Stomach smooth muscle (tissue), 2 donors: ENCODE measurements at regions not wholly inside any gene's neighbourhood (a gene's known extent, or its start where the extent isn't known, plus 50 kb on each side); places are given as distances from the start of the nearest gene placed in this dataset.

Source experiments
- H3K27ac ChIP-seq: one replicate; pipeline ENCODE4 v1.7.0; 2013; ENCODE audit warnings: mild to moderate bottlenecking, low read length, inconsistent platforms
- H3K27me3 ChIP-seq, 2 donors: one replicate each; pipeline ENCODE4 v1.7.0; 2013; ENCODE audit warnings: low read length in 2 of 2; ENCODE audit not compliant: insufficient read depth in 2 of 2, control insufficient read depth in 1 of 2
- H3K36me3 ChIP-seq, 2 donors: one replicate each; pipeline ENCODE4 v1.7.0; 2013; ENCODE audit warnings: low read length in 2 of 2; ENCODE audit not compliant: control insufficient read depth in 2 of 2, insufficient read depth in 2 of 2
- H3K4me1 ChIP-seq: one replicate; pipeline ENCODE4 v1.7.0; 2013; ENCODE audit warnings: low read length; ENCODE audit not compliant: control insufficient read depth, insufficient read depth
- H3K4me3 ChIP-seq, 2 donors: one replicate each; pipeline ENCODE4 v1.7.0; 2013; ENCODE audit warnings: low read length in 2 of 2
- H3K9ac ChIP-seq, 2 donors: one replicate each; pipeline ENCODE4 v1.7.0; 2013; ENCODE audit warnings: low read length in 2 of 2, mild to moderate bottlenecking in 1 of 2
- H3K9me3 ChIP-seq, 2 donors: one replicate each; pipeline ENCODE4 v1.7.0; 2013; ENCODE audit warnings: low read length in 2 of 2; ENCODE audit not compliant: control insufficient read depth in 2 of 2
- donor health status: healthy.
- donor health status: Pancreatic carcinoma.

DNA sequence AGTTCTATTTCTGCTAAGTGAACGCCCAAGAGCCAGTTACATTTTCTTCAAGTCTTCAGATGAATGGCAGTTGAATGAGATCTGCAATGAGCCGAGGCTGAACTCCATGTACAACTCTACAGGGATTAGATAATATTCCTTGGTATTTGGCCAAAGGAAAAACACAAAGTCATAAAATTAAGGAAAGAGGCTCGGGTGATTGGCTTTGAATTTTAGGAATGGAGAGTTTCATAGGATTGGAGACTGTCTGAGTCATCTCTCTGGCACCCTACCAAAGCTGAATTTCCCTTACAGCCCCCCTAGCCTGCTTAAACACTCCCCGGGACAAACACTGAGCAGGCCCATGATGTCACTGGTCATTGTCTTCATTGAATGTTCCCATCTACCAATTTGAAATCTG lies 188.0 kb upstream of the C1QTNF7 start:
- Histone ChIP-seq H3K27me3 (no peaks in the 10 kb centered on the region), H3K4me3 (no peak overlapping the region), H3K27ac (no peak overlapping the region), H3K9ac (no peak overlapping the region), H3K9me3 (no peaks in the 10 kb centered on the region), H3K36me3 (no peaks in the 10 kb centered on the region), H3K4me1 (peaks cover 16% of the 10 kb centered on the region)

DNA sequence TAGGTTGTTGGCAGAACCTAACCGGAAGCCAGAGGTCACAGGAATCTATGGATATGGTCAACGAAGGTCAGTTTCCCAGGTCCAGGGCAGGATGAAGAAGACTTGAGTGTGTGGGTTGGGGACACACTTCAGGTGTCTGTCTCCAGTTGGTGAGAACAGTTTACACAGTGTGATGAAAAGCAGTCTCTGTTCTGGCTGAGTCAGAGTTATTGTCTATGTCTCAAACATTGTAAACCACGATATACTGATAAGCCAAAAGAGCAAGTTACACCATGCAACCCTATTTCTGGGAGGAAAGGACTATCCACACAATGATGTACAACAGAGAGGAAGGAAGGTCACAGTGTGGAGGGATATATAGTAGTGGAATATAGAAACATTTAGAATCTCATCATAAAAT lies 187.1 kb upstream of the C1QTNF7 start:
- H3K9ac ChIP-seq, result no peak overlapping the region

DNA sequence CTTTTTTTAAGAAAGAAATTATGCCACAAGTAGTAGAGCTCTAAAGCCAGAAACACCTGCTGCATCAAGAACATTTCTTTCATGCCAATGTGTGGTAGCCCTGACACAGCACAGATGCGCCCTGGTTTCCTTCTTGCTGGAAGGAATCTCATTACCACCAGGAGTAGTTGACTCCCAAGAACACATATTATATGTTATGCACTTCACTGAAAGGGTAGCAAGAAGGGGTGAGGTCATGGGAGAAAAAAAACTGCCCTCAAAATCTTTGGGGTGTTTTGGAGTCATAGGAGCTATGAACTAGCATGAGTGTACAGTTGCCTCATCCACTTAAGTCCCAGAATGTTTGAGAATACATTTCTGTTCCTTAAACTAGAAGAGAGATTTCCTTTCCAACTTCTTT lies 185.8 kb upstream of the C1QTNF7 start:
- Histone ChIP-seq H3K36me3 (no peaks in the 10 kb centered on the region), H3K4me3 (no peak overlapping the region), H3K4me1 (peaks cover 6% of the 10 kb centered on the region), H3K27me3 (no peaks in the 10 kb centered on the region), H3K9ac (no peak overlapping the region), H3K27ac (no peak overlapping the region), H3K9me3 (no peaks in the 10 kb centered on the region)

More for the DNA sequence above, 187.1 kb upstream of the C1QTNF7 start:
- Histone ChIP-seq H3K27me3 (no peaks in the 10 kb centered on the region), H3K27ac (no peak overlapping the region), H3K36me3 (no peaks in the 10 kb centered on the region), H3K4me3 (no peak overlapping the region), H3K9me3 (no peaks in the 10 kb centered on the region), H3K4me1 (peaks cover 12% of the 10 kb centered on the region)

DNA sequence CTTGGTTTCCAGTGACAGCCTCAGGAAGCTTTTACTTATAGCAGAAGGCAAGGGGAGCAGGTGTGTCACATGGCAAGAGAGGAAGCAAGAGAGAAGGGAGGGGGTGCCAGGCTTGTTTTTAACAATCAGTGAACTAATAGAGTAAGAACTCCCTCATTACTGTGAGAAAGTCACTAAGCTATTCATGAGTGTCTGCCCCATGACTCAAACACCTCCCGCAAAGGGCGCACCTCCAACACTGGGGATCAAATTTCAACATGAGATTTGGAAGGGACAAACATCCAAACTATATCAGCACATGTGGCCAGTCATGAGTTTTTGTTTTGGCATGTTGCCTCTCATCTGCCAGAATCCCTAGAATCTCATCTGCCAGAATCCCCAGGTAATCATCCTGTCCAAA lies 183.5 kb upstream of the C1QTNF7 start:
- no peaks in the 10 kb centered on the region for H3K36me3 ChIP-seq
- H3K27me3 ChIP-seq, result no peaks in the 10 kb centered on the region
- H3K4me3 ChIP-seq, result no peak overlapping the region
- H3K9me3 ChIP-seq, result no peaks in the 10 kb centered on the region
- H3K9ac ChIP-seq, result no peak overlapping the region
- H3K27ac ChIP-seq, result no peak overlapping the region
- H3K4me1 ChIP-seq, result no peaks in the 10 kb centered on the region

DNA sequence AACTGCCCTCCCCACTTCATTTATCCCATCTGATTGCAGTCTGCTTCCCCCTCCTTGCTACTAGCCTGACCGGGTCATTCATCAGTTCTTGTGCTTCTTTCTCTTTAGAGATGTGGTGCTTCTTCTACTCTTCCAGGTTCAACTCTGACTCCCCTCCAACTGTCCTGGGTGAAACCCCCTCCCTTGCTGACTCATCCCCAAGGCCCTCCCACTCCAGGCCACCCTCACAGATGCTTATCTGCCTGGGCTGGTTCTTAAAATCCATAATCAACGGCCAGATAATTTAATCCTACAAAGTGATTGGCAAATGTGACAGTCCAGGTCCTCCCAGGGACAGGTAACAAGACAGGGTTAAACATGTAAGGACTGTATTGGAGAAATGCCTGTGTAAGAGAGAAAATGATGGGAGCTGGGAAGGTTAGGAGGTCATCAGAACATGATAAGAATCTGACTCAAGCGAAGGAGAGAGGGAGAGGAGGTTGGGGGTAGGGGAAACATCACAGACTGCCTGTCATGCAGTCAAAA lies 182.8 kb upstream of the C1QTNF7 start:
- Histone ChIP-seq H3K4me1 (no peaks in the 10 kb centered on the region), H3K27me3 (no peaks in the 10 kb centered on the region), H3K27ac (no peak overlapping the region), H3K36me3 (no peaks in the 10 kb centered on the region), H3K4me3 (no peak overlapping the region), H3K9me3 (no peaks in the 10 kb centered on the region), H3K9ac (no peak overlapping the region)

DNA sequence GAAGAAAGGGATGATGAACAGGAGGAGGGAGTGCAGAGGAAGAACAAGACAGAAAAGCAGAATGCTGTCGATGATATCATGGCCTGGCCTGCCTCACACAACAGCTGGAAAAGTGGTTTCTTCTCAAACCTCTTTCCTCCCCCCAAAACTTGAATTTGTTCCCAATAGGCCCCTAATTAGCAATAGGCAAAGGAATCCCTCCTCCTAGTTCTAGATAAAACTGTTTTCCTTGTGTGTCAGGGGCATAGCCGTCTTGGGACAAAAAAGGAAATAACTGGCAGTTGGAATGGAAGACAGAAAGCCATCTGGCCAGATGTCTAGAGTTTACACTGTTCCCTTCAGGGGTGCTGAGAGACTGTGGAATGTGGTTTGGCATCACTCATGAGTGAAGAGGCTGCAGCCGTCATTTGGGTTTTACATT lies 177.8 kb upstream of the C1QTNF7 start:
- no peaks in the 10 kb centered on the region for H3K9me3 ChIP-seq
- no peak overlapping the region for H3K9ac ChIP-seq
- H3K4me3 ChIP-seq, result no peak overlapping the region
- H3K4me1 ChIP-seq, result no peaks in the 10 kb centered on the region
- H3K27ac ChIP-seq, result no peak overlapping the region
- no peaks in the 10 kb centered on the region for H3K27me3 ChIP-seq
- no peaks in the 10 kb centered on the region for H3K36me3 ChIP-seq

DNA sequence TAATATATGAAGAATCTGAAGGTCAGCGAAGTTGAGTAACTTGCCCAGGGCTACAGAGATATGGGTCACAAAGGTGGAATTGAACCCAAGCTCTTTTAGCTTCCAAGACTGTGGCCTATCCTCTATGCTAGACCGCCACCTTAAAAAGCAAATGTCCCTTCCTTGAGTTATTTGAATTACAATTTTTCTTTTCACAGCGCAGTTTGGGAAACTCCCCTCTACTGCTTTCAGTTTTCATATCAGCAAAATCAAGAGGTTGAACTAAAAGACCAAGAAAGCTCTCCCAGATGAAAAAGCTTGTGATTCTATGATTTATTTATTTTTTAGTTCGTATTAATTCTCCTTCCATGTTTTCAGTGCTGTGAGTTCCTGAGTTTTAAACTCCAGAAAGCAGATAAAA lies 174.5 kb upstream of the C1QTNF7 start:
- no peaks in the 10 kb centered on the region for H3K36me3 ChIP-seq
- no peaks in the 10 kb centered on the region for H3K9me3 ChIP-seq

DNA sequence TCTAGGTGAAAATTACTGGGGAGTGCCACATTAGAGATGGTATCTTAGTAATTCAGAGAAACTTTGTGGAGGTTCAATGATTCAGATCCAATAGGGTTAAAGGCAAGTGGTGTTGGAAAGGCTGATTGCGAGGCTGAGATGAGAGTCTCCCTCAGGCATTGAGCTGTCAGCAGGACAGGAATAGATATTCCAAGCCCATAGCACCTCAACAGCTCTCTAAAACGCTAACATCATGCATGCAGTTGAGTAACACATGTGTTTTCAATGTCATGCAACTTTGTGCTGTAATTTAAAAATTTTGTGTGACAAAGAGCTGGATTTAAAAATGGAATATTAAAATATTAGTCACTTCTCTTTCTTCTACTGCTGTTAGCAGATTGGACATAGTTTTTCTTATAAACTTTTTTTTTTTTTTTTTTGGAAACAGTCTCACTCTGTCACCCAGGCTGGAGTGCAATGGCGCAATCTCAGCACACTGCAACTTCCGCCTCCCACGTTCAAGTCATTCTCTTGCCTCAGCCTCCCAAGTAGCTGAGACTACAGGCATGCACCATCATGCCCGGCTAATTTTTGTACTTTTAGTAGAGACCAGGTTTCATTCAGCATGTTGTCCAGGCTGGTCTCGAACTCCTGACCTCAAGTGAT lies 173.5 kb upstream of the C1QTNF7 start:
- H3K36me3 ChIP-seq, result no peaks in the 10 kb centered on the region
- no peaks in the 10 kb centered on the region for H3K9me3 ChIP-seq
- H3K27ac ChIP-seq, result no peak overlapping the region

More for the DNA sequence above, 174.5 kb upstream of the C1QTNF7 start:
- Histone ChIP-seq H3K27ac (no peak overlapping the region), H3K9ac (no peak overlapping the region), H3K4me1 (no peaks in the 10 kb centered on the region), H3K4me3 (no peak overlapping the region), H3K27me3 (no peaks in the 10 kb centered on the region)

DNA sequence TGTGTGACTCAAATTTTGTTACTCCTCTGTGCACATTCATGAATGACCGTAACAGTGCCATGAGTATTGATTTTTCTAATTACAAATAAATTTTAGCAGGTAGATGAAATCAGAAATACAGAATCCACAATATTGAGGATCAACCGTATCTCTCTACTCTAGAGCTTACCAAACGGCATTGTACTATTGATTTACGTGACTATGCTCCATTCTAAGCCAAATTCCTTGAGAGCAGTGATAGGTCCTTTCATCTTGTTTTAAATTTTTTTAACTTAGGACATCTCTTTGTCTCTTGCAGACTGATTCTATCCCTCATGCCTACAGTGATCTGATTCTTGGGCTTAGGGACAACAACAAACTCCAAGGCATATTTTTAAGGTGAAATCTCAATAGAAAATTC lies 172.3 kb upstream of the C1QTNF7 start:
- Histone ChIP-seq H3K4me1 (no peaks in the 10 kb centered on the region), H3K9me3 (no peaks in the 10 kb centered on the region), H3K27ac (no peak overlapping the region), H3K4me3 (no peak overlapping the region), H3K36me3 (no peaks in the 10 kb centered on the region), H3K27me3 (no peaks in the 10 kb centered on the region), H3K9ac (no peak overlapping the region)

More for the DNA sequence above, 173.5 kb upstream of the C1QTNF7 start:
- no peak overlapping the region for H3K4me3 ChIP-seq
- H3K9ac ChIP-seq, result no peak overlapping the region
- H3K27me3 ChIP-seq, result no peaks in the 10 kb centered on the region
- no peaks in the 10 kb centered on the region for H3K4me1 ChIP-seq

DNA sequence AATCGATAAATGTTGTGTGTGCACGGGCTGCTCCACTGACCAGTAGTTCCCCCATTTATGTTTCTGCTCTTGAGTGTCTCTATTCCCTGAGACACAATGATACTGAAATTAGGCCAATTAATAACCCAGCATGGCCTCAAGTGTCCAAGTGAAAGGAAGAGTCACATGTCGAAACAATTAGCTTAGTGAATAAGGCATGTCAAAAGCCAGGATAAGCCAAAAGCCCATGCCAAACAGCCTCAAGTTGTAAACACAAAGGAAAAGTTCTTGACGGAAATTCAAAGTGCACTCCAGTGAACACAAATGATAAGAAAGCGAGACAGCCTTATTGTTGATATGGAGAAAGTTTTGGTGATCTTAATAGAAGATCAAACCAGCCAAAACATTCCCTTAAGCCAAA lies 167.1 kb upstream of the C1QTNF7 start:
- H3K27me3 ChIP-seq, result no peaks in the 10 kb centered on the region
- no peak overlapping the region for H3K9ac ChIP-seq
- no peak overlapping the region for H3K4me3 ChIP-seq
- H3K9me3 ChIP-seq, result peaks cover 0 to 3% of the 10 kb centered on the region in 2 donors
- no peaks in the 10 kb centered on the region for H3K4me1 ChIP-seq
- no peaks in the 10 kb centered on the region for H3K36me3 ChIP-seq
- H3K27ac ChIP-seq, result no peak overlapping the region

DNA sequence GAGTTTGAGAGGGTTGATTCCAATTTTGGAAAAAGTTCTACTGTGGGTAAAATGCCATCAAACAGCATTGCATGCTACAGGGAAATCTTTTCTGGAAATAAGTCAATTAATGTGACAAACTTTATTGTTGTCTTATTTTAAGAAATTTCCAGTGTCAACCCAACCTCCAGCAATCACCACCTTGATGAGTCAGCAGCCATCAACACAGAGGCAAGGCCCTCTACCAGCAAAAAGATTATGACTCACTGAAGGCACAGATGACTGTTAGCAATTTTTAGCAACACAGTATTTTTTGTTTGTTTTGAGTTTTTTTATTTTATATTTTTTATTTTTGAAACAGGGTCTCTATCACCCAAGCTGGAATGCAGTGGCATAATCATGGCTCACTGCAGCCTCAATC lies 165.4 kb upstream of the C1QTNF7 start:
- Histone ChIP-seq H3K4me3 (no peak overlapping the region), H3K27ac (no peak overlapping the region), H3K9me3 (peaks cover 0 to 3% of the 10 kb centered on the region in 2 donors), H3K36me3 (no peaks in the 10 kb centered on the region), H3K9ac (no peak overlapping the region), H3K4me1 (no peaks in the 10 kb centered on the region), H3K27me3 (no peaks in the 10 kb centered on the region)
